GM18909 (cell line): ENCODE measurements at regions not wholly inside any gene's neighbourhood (a gene's known extent, or its start where the extent isn't known, plus 50 kb on each side); places are given as distances from the start of the nearest gene placed in this dataset.
"Not testable (repeated sequence)": the region's sequence is repeated elsewhere in the genome, so short reads cannot be mapped to it uniquely, and the experiment has no call there.

Experiments used
- ATAC-seq: cut with Tn5 transposase; IDR thresholded peaks from one replicate; pipeline ENCODE4 v1.9.1; 2021; ENCODE audit warnings: mild to moderate bottlenecking; ENCODE audit not compliant: unreplicated experiment, poor library complexity

DNA sequence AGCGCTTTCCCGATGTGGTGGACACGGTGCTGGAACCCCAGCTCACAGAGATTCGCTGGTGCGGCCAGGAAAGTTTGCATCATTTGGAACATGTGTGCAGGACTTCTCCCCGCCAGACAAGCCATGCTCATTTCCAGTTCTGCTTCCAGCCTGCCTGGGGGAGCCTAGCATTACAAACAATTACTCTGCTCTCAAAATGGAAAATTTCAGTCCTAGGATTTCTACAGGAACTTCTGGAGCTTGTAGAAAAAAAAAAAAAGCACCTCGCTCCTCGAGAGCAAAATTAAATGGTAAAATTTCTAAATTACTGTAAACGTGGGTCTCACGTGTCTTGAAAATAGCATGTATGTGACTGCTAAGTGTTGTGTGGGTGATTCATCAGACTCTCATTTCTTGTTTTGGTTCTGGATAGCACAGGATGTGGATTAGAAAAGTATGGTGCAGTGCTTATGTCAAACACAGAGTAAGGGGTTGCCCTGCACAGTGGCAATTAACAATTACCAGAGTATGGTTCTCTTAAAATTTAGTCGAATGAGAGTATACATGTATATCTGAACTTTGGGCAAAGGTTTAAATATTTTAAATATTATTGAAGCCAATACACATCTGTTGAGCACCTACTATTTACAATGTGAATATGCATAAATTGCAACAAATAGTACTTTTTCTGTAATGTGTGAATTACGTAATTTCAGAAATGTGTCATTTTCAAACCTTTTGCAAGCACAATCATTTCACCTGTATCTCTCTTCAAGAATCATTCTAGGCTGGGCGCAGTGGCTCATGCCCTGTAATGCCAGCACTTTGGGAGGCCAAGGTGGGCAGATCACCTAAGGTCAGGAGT lies 61.8 kb upstream of the PTGFRN start:
- no peak for ATAC-seq

DNA sequence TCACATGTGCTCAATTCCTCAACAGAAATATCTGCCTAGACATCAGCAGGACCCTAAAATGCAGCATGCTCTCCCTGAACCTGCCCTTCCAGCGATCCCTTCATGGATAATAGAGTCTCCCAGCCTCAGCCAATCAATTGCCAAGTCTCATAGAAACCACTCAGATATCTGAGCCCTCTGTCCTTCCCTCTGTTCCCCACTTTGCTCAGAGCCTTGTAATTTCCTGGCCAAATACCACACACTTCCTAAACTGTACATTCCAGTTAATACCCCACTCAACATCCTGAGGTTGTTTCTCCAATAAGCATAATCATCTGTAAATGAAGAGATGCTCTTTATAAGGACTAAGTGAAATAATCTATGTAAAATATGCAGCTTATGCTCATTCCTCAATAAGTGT lies 59.3 kb upstream of the PTGFRN start:
- ATAC-seq: no peak

DNA sequence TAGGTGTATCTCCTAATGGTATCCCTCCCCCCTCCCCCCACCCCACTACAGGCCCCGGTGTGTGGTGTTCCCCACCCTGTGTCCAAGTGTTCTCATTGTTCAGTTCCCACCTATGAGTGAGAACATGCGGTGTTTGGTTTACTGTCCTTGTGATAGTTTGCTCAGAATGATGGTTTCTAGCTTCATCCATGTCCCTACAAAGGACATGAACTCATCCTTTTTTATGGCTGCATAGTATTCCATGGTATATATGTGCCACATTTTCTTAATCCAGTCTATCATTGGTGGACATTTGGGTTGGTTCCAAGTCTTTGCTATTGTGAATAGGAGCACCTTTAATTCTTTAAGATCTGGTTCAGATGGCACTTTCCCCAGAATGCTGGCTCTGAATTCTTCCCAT lies 58.5 kb upstream of the PTGFRN start:
- ATAC-seq: not testable (repeated sequence)

DNA sequence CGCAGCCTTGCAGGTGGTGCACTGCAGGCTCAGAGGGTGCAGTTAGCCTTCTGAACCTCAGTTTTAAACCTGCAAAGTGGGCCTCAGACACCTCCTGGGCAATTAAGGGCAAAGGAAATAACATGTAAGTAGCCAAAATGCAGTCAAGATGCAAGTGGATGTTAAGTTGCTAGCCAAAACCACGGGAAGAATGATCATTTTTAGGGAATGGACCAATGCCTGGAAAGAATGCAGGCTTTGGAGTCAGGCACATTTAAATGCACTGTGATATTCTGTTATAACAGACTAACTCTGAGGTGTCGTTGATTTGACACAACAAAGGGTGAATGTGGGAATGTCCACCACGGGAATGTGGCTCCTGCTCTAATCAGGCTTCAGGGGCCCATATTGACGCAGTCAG lies 57.9 kb upstream of the PTGFRN start:
- no peak for ATAC-seq

DNA sequence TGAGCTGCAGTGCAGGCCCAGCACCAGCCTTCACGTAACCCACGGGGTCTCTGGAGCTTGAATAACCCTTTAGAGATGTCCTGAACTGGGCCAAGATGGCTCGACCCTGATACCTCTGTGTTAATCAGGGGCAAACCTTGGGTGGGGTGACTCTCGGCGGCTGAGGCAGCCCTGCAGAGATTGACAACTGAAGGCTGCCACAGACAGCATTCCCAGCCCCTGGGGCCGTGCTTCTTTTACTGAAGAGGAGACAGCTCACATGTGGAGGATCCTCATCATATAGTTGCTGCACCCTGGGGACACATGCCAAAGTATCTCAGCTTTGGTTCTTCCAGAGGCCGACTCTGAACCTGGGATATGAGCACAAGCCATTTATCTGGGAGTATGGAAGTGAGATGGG lies 57.3 kb upstream of the PTGFRN start:
- ATAC-seq: no peak

DNA sequence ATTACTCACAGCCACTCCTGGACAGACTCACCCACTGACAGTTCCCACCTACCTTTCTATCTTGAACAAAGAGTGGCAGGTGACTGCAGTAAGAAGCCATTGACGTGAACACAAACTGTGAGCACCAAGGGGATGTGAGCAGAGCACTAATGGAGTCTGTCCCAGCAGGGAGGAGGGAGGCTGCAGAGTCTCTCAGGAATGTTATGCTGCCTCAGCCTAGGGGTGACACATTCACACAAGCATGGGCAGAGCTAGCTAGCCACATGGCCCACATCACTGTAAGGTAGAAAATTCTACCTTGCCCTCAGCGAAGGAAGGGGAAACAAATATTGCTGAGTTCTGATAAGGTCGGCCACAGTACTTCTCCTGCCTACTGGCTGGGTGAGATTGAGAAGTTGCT lies 56.8 kb upstream of the PTGFRN start:
- ATAC-seq: no peak

DNA sequence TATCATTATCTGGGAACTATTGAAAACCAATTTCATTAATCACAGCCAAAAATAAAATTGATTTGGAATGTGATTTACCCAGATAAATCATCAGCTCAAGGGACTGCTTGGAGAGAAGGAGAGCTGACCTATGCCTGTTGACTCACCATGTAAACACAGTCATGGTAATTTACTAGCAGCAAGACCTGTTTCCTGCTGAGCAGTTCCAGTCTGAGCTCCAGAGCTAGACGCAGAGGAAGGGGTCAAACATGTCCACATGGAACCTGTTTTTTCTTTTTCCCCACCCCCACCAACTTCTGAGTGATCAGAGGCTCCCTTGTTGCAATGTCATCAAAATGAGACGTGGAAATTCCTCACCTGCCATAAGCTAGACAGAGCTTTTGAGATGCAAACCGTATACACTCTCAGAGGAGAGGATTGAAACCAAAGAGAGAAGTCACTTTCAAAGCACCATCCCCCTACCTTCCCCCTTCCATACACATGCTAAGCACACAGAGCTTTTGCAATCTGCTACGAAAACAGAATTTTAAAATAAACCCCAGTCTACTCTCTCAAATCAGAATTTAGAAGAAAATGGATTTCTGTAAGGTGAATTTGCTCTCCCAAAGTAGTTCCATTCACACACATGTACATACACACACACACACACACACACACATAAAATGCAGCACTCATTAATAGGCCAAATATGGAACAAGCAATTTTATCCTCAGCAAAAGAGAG lies 55.9 kb upstream of the PTGFRN start:
- ATAC-seq: no peak

DNA sequence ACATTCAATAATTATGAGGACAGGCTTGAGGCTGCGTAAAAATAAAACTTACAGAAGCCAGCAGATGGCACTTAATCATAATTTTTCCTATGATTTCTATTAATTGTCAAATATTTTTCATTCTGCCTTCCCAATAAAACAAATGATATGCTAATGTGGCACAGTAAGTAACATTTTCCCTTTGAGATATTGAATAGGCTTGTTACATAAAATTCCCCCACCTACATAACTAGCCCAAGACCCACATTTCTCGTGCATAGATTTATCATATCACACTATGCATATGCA lies 55.4 kb upstream of the PTGFRN start:
- ATAC-seq: no peak

DNA sequence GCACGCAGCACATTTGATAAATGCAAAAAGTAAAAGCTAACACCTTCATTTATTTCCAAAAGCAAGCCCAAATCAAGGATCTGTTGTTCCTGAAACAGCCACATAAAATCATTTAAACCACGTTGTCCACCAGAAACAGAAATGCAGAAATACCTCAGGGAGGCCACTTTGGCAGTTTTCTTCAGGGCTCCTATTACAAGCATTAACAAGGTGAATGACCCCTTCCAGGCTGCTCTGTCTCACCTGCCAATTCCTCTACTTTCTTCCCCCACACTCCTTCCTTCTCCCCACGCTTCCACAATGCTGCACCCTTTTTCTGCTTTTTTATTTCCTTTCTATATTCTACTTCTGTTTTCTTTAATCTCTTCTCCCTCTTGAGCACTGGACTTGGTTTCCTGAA lies 55.0 kb upstream of the PTGFRN start:
- ATAC-seq: no peak

DNA sequence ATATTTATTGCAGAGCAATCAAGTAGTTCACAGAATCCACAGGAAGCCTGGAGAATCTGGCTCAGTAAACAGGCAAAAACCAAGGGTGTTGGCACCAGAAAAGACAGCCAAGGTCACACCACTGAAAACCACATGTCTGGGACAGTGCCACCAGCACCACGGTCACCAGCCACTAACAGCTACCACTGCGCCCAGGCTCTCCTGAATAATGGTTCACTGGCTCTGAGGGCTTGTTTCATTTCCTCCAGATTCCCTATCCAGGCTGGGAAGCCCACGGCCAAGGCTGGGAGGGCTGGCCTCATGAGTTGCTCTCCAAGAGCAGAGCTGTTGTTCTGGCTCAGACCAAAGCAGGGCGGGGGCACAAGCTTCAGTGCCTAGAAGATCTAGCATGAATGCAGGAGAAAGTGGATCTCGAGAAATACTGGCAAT lies 54.5 kb upstream of the PTGFRN start:
- ATAC-seq: no peak

DNA sequence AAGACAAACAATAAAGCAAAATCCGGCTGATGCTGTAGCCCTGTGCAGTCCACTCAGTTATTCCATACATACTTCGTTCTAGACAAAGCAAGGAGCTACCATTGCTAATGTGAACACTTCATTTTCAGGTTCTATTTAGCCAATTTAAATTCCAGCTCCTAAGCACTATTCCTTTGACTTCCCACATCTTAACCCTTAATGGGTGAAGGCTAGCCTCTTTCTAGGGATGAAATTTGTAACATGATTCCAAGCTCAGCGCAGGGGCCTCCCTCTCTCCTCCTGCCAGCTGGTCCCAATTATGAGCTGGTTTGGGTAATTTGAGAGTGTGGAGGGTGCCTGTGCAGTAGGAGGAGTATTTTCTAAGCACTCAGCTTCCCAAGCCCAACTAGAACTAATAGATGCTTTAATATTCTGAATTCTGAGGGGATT lies 53.9 kb upstream of the PTGFRN start:
- no peak for ATAC-seq

DNA sequence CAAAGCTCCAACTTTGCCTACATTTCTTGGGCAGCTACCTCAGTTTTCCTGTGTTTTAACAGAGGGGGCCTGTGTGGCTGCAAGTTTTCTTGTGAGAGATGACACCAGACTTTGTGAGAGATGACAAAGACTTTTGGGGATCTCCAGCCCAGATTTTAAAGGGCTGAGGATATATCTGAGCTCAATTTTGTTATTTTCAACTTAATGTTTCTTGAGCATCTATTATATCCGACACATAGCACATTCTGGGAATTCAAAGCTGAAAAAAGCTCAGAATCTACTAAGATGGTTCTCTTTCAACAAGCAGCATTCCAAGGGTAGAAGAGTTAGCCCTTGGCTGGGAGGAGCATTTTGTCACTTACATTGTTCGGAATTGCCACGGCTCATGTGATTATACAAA lies 53.4 kb upstream of the PTGFRN start:
- no peak for ATAC-seq

DNA sequence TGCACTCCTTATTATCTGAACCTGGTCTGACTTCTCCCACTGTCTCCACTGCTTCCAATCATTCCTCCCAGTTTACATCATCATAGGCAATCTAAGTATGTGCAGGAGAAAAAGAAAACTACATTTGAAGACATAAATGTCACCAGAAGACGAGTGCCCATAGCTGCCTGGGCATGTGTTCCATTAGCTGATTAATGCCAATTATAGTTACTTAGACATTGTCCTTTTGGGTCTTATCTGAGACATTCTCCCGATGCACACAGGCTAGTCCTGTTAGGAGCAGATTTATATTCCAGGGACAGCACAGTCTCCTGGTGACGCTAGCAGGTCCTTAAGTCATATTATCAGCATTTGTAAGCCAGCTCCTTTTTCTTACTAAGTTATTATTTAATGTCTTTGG lies 52.6 kb upstream of the PTGFRN start:
- ATAC-seq: no peak
